HCT116 (cell line): ENCODE measurements at regions not wholly inside any gene's neighbourhood (a gene's known extent, or its start where the extent isn't known, plus 50 kb on each side); places are given as distances from the start of the nearest gene placed in this dataset.

ENCODE experiments used
- EZH2 ChIP-seq: fragments of 200-600 bp; sonication (generic); IDR thresholded peaks from 2 replicates; pipeline ENCODE4 v1.6.1; 2017; ENCODE audit warnings: antibody characterized with exemption, mixed run types
- POLR2A ChIP-seq: IDR thresholded peaks from 2 replicates; pipeline ENCODE4 v1.7.0; 2011; ENCODE audit warnings: borderline replicate concordance; ENCODE audit not compliant: insufficient read depth, insufficient read length; ENCODE audit errors: extremely low read depth
- POLR2AphosphoS5 ChIP-seq: IDR thresholded peaks from 2 replicates; pipeline ENCODE4 v1.6.1; 2011; ENCODE audit warnings: mild to moderate bottlenecking, low read depth, low read length, moderate library complexity
- TF ChIP-seq, protein P1 (sequence below), 3 experiments: fragments of 200-600 bp in 1 of 3; sonication (generic) in 1 of 3; IDR thresholded peaks in 2 of 3; conservative IDR thresholded peaks in 1 of 3; 2 replicates each; pipeline ENCODE4 v1.5.1; 2012 to 2017; ENCODE audit warnings: low read depth in 2 of 3, low read length in 2 of 3, antibody characterized with exemption in 1 of 3, borderline replicate concordance in 1 of 3, control low read depth in 1 of 3, mild to moderate bottlenecking in 1 of 3, mixed read lengths in 1 of 3, mixed run types in 1 of 3, moderate library complexity in 1 of 3; ENCODE audit not compliant: insufficient read depth in 1 of 3
- TF ChIP-seq, protein P2 (sequence below): IDR thresholded peaks from 2 replicates; pipeline ENCODE4 v1.6.1; 2012; ENCODE audit warnings: low read depth
- TF ChIP-seq, protein P3 (sequence below): IDR thresholded peaks from 2 replicates; pipeline ENCODE4 v1.6.1; 2011; ENCODE audit warnings: mild to moderate bottlenecking, low read length, moderate library complexity; ENCODE audit not compliant: insufficient replicate concordance; ENCODE audit errors: extremely low read depth

DNA sequence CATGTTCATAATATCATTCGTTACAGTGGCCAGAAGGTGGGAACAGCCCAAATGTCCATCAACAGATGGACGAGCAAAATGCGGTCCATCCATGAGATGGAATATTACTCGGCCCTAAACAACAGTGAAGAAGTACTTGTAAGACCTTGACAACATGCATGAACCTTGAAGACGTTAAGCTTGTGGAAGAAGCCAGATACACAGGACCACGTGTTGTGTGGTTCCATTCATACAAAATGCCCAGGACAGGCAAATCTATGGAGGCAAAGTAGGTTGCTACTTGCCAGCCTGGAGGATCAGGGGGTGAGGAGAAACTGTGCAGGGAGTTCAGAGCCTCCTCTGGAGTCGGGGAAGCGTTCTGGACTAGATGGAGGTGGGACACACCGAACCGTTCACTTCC is 207.1 kb downstream of the ERMARD start:
- TF ChIP-seq, protein P1, sequence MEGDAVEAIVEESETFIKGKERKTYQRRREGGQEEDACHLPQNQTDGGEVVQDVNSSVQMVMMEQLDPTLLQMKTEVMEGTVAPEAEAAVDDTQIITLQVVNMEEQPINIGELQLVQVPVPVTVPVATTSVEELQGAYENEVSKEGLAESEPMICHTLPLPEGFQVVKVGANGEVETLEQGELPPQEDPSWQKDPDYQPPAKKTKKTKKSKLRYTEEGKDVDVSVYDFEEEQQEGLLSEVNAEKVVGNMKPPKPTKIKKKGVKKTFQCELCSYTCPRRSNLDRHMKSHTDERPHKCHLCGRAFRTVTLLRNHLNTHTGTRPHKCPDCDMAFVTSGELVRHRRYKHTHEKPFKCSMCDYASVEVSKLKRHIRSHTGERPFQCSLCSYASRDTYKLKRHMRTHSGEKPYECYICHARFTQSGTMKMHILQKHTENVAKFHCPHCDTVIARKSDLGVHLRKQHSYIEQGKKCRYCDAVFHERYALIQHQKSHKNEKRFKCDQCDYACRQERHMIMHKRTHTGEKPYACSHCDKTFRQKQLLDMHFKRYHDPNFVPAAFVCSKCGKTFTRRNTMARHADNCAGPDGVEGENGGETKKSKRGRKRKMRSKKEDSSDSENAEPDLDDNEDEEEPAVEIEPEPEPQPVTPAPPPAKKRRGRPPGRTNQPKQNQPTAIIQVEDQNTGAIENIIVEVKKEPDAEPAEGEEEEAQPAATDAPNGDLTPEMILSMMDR (IDR thresholded peaks at IDR 0.05 in 2 of 3, conservative IDR thresholded peaks at IDR 0.05 in 1 of 3; ENCODE audit: borderline replicate concordance in 1 of 3, insufficient read depth in 1 of 3, low read depth in 2 of 3, low read length in 2 of 3) = no peak
- TF ChIP-seq EZH2 (no peak), POLR2AphosphoS5 (no peak), POLR2A (no peak)
- TF ChIP-seq, protein P2, sequence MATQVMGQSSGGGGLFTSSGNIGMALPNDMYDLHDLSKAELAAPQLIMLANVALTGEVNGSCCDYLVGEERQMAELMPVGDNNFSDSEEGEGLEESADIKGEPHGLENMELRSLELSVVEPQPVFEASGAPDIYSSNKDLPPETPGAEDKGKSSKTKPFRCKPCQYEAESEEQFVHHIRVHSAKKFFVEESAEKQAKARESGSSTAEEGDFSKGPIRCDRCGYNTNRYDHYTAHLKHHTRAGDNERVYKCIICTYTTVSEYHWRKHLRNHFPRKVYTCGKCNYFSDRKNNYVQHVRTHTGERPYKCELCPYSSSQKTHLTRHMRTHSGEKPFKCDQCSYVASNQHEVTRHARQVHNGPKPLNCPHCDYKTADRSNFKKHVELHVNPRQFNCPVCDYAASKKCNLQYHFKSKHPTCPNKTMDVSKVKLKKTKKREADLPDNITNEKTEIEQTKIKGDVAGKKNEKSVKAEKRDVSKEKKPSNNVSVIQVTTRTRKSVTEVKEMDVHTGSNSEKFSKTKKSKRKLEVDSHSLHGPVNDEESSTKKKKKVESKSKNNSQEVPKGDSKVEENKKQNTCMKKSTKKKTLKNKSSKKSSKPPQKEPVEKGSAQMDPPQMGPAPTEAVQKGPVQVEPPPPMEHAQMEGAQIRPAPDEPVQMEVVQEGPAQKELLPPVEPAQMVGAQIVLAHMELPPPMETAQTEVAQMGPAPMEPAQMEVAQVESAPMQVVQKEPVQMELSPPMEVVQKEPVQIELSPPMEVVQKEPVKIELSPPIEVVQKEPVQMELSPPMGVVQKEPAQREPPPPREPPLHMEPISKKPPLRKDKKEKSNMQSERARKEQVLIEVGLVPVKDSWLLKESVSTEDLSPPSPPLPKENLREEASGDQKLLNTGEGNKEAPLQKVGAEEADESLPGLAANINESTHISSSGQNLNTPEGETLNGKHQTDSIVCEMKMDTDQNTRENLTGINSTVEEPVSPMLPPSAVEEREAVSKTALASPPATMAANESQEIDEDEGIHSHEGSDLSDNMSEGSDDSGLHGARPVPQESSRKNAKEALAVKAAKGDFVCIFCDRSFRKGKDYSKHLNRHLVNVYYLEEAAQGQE = no peak
- TF ChIP-seq, protein P3, sequence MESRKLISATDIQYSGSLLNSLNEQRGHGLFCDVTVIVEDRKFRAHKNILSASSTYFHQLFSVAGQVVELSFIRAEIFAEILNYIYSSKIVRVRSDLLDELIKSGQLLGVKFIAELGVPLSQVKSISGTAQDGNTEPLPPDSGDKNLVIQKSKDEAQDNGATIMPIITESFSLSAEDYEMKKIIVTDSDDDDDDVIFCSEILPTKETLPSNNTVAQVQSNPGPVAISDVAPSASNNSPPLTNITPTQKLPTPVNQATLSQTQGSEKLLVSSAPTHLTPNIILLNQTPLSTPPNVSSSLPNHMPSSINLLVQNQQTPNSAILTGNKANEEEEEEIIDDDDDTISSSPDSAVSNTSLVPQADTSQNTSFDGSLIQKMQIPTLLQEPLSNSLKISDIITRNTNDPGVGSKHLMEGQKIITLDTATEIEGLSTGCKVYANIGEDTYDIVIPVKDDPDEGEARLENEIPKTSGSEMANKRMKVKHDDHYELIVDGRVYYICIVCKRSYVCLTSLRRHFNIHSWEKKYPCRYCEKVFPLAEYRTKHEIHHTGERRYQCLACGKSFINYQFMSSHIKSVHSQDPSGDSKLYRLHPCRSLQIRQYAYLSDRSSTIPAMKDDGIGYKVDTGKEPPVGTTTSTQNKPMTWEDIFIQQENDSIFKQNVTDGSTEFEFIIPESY = no peak
